Activated T-helper 1 cell treated with anti-CD3 and anti-CD28 coated beads, Interleukin-12 subunit alpha, Interleukin-12 subunit beta, Interleukin-2, Interleukin-4 antibody, amounts not matched to agents 30 ng/mL and 10 ng/mL and 1 ng/mL, durations not matched to agents 14 hours and 24 hours and 36 hours (primary cell): ENCODE measurements at regions not wholly inside any gene's neighbourhood (a gene's known extent, or its start where the extent isn't known, plus 50 kb on each side); places are given as distances from the start of the nearest gene placed in this dataset.

Experiments
- DNase-seq: peaks from one replicate; pipeline ENCODE4 v3.0.0; 2021; ENCODE audit warnings: low spot score
- H3K27ac Mint-ChIP-seq: one replicate; pipeline ENCODE4 v1.8.0; 2021; ENCODE audit warnings: mild to moderate bottlenecking, mixed read lengths
- H3K27me3 Mint-ChIP-seq: one replicate; pipeline ENCODE4 v1.8.0; 2022; ENCODE audit warnings: mild to moderate bottlenecking, moderate library complexity, mixed read lengths; ENCODE audit not compliant: insufficient read depth
- H3K36me3 Mint-ChIP-seq: one replicate; pipeline ENCODE4 v1.8.0; 2021; ENCODE audit warnings: low read depth, mixed read lengths
- H3K4me1 Mint-ChIP-seq: one replicate; pipeline ENCODE4 v1.8.0; 2021; ENCODE audit warnings: low read depth, mixed read lengths
- H3K4me3 Mint-ChIP-seq: one replicate; pipeline ENCODE4 v1.8.0; 2021; ENCODE audit warnings: mild to moderate bottlenecking, moderate library complexity, mixed read lengths
- H3K9me3 Mint-ChIP-seq: one replicate; pipeline ENCODE4 v1.8.0; 2021; ENCODE audit warnings: mixed read lengths
- intact Hi-C: fragments of 100-400 bp; cut with micrococcal nuclease; formaldehyde crosslinking; loops from one replicate; pipeline ENCODE4 v1.15.1; 2024

DNA sequence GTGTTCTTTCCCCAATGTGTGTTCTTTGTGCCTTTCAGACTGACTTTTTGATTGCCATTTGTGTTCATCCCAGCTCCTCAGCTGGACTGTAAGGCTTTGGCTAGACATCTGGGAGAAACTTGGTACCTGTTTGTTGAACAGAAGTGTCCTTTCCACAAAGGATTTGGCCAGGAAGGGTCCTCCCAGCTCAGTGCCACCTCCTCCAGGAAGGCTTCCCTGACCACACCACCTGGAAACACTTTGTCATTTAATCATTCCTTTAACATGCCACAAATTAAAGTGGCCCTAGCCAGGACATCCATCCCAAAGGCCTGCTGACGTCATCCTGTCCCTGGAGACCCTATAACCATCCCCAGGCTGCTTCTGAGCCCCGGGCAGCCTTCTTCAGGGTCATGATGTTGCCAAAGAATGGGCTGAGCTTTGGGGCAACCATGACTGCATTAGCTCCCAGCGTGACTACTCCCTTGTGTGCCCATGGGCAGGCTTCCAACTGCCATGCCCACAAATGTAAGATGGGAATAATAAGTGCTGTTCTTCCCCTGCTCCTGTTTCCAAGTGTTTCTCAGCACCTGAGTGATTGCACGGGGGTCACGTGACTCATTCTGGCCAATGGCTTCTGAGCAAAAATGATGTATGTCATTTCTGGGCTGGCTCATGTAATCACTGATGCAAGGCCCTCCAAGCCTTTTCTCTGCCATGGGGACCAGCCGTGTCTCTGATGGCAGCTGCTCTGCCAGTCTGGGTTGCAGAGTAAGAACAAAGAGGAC is 112.5 kb upstream of the SMAD3 start:
- Mint-ChIP-seq H3K27me3 (peaks cover 3% of the 10 kb centered on the region), H3K9me3 (no peaks in the 10 kb centered on the region), H3K36me3 (no peaks in the 10 kb centered on the region), H3K4me1 (peaks cover 21% of the 10 kb centered on the region), H3K4me3 (no peak overlapping the region), H3K27ac (no peak overlapping the region)
- DNase-seq = no peak
- intact Hi-C loops = no loop called here

DNA sequence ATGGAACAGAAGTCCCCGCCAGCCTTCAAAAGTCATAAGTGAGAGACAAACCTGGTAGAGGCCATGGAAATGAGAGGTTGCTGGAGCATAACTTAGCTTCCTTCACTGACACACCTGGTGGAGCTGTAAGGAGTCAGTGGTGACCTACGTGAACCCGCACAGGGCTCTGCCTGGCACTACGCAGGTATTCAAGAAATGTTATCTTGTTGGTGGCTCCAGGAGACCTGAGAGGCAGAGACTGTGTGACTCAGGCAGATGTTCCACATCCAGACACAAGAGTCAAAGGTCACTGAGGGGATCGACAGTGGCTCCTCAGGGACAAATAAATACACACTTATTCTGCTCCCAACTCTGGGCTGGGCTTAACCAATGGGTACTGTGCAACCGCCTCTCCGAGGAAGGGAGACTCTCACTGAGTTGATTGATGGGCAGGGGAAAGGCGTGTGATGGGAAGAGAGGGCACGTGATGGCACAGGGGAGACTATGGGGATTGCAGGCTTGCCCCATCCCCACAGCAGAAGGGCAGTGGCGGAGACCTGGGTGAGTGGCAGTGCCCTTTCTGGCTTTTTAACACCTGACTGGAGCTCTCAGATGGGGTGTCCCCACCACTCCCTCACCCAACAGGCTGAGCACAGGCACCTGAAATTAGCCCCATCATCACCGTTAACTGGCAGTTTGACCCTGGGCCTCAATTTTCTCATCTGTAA is 111.7 kb upstream of the SMAD3 start:
- no peaks in the 10 kb centered on the region for H3K36me3 Mint-ChIP-seq
- no peak overlapping the region for H3K27ac Mint-ChIP-seq
- intact Hi-C loops = no loop called here

DNA sequence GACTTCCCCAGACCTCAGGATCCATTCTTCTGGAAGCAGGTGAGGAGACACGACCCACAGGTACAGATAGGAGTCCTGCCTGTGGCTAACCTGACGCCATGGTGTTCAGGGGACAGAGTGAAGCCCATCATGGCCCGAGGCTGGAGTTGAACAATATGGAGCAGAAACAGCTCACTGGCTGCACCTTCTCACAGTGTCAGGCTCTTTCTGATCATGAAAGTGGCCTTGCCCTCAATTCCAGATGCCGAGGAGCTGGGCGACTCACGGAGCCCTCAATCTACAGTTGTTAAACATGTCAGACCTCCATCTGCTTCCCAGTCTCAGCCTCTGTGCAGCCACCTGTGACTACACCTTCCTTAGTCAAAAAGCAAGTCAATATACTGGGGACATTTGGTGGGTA is 110.8 kb upstream of the SMAD3 start:
- peaks cover 3% of the 10 kb centered on the region for H3K27me3 Mint-ChIP-seq
- no peak overlapping the region for H3K4me3 Mint-ChIP-seq
- DNase-seq = no peak
- H3K36me3 Mint-ChIP-seq = no peaks in the 10 kb centered on the region
- no peak overlapping the region for H3K27ac Mint-ChIP-seq
- H3K9me3 Mint-ChIP-seq = no peaks in the 10 kb centered on the region
- intact Hi-C loops = no loop called here
- H3K4me1 Mint-ChIP-seq = peaks cover 15% of the 10 kb centered on the region

More for the DNA sequence above, 111.7 kb upstream of the SMAD3 start:
- no peak for DNase-seq
- no peaks in the 10 kb centered on the region for H3K9me3 Mint-ChIP-seq
- peaks cover 15% of the 10 kb centered on the region for H3K4me1 Mint-ChIP-seq
- H3K4me3 Mint-ChIP-seq = no peak overlapping the region
- H3K27me3 Mint-ChIP-seq = peaks cover 3% of the 10 kb centered on the region

- DNase-seq = no peak
- intact Hi-C loops = no loop called here
- peaks cover 6% of the 10 kb centered on the region for H3K27me3 Mint-ChIP-seq
- H3K9me3 Mint-ChIP-seq = no peaks in the 10 kb centered on the region
- H3K4me1 Mint-ChIP-seq = peaks cover 17% of the 10 kb centered on the region
- no peak overlapping the region for H3K4me3 Mint-ChIP-seq
- no peak overlapping the region for H3K27ac Mint-ChIP-seq
- H3K36me3 Mint-ChIP-seq = no peaks in the 10 kb centered on the region
Measured at GRCh38 chr15:66955001-66955516, 110.3 kb upstream of the SMAD3 start.

- peaks cover 17% of the 10 kb centered on the region for H3K4me1 Mint-ChIP-seq
- no peaks in the 10 kb centered on the region for H3K36me3 Mint-ChIP-seq
- no peak for DNase-seq
- H3K4me3 Mint-ChIP-seq = no peak overlapping the region
- H3K27me3 Mint-ChIP-seq = peaks cover 6% of the 10 kb centered on the region
- no peak overlapping the region for H3K27ac Mint-ChIP-seq
- H3K9me3 Mint-ChIP-seq = no peaks in the 10 kb centered on the region
- intact Hi-C loops = no loop called here
Measured at GRCh38 chr15:66955871-66956585, 109.4 kb upstream of the SMAD3 start.

- intact Hi-C loops = no loop called here
- Mint-ChIP-seq H3K27me3 (peaks cover 6% of the 10 kb centered on the region), H3K27ac (no peak overlapping the region), H3K4me1 (peaks cover 17% of the 10 kb centered on the region), H3K4me3 (no peak overlapping the region), H3K36me3 (no peaks in the 10 kb centered on the region), H3K9me3 (no peaks in the 10 kb centered on the region)
- no peak for DNase-seq
Measured at GRCh38 chr15:66956672-66957430, 108.6 kb upstream of the SMAD3 start.

DNA sequence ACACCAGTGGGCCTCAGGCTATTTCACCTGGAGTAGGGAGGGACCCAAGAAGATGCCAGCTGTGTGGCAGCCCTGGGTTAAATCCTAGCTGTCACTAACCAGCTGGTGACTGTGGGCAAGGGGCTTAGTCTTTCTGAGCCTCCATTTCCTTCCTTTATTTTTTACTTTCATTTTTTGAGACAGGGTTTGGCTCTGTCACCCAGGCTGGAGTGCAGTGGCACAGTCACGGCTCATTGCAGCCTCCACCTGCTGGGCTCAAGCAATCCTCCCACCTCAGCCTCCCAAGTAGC is 108.0 kb upstream of the SMAD3 start:
- no peak overlapping the region for H3K4me3 Mint-ChIP-seq
- H3K9me3 Mint-ChIP-seq = no peaks in the 10 kb centered on the region
- H3K4me1 Mint-ChIP-seq = peaks cover 17% of the 10 kb centered on the region
- peaks cover 9% of the 10 kb centered on the region for H3K27me3 Mint-ChIP-seq
- no peaks in the 10 kb centered on the region for H3K36me3 Mint-ChIP-seq
- H3K27ac Mint-ChIP-seq = no peak overlapping the region
- DNase-seq = no peak
- intact Hi-C loops = no loop called here

DNA sequence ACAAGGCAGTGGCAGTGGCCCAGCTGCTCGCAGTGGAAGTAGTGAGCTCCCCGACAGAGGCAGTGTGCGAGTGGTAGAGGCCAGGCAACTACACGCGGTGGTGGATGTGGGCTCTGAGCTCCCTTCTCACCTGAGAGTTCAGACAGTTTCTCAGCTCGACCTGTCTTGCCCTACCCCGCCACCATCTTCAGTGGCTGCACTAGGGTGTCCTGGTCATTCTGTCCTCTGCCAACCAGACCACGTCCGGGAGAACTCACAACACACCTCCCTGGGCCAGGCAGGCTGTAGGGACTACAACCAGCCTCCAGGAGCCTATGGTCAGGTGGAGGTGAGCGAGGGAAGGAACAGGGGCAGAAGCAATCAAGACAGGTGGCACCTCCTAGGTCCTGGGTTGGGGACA is 106.3 kb upstream of the SMAD3 start:
- Mint-ChIP-seq H3K4me1 (peaks cover 17% of the 10 kb centered on the region), H3K36me3 (no peaks in the 10 kb centered on the region), H3K27ac (no peak overlapping the region), H3K9me3 (no peaks in the 10 kb centered on the region), H3K27me3 (peaks cover 7% of the 10 kb centered on the region), H3K4me3 (no peak overlapping the region)
- intact Hi-C loops = no loop called here
- no peak for DNase-seq

DNA sequence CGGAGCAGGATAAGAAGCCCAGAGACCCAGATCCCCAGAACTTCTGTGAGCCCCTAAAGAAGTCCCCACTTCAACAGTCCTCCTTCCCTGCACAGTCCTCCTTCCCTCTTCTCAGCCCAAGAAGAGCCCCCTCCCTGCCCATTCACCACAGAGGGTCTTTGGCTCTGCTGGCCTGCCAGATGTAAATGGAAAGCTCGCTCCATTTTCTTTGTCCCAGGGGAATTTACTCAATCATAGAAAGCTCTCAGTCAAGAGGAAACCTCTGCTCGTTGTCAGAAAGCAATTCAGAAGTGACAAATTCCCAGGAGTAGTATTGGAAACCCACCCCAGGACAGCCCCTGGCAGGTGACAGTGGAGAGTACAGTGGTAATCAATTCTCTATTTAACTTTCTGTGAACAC is 105.5 kb upstream of the SMAD3 start:
- Mint-ChIP-seq H3K9me3 (no peaks in the 10 kb centered on the region), H3K36me3 (no peaks in the 10 kb centered on the region), H3K4me3 (no peak overlapping the region), H3K4me1 (peaks cover 17% of the 10 kb centered on the region), H3K27ac (no peak overlapping the region), H3K27me3 (peaks cover 7% of the 10 kb centered on the region)
- intact Hi-C loops = no loop called here
- no peak for DNase-seq

GRCh38 chr15:66960519-66960918 is 104.9 kb upstream of the SMAD3 start:
- H3K27me3 Mint-ChIP-seq = peaks cover 7% of the 10 kb centered on the region
- H3K4me3 Mint-ChIP-seq = no peak overlapping the region
- intact Hi-C loops = no loop called here

DNA sequence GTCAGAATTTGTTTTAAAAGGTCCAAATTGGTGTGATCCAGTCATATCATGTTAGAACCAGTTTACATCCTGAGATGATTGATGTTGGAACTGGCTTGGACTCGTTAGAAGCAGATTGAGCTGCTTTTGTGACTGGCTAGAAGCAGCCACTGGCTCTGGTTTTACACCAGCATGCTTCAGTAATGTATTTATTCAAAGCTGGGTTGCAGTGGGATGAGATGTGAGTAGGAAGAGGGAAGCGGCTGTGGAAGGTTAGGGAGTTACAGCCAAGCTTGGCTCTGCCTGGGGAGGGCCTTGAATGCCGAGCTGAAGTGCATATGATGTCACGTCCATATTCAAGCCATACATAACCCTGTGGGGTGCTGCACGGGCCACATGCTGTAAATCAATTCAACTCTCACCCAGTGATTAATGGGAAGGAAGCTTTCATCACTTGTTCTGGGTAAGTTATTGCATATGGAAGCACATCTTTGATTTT is 104.0 kb upstream of the SMAD3 start:
- no peaks in the 10 kb centered on the region for H3K36me3 Mint-ChIP-seq
- no peak overlapping the region for H3K4me3 Mint-ChIP-seq
- H3K4me1 Mint-ChIP-seq = peaks cover 15% of the 10 kb centered on the region
- intact Hi-C loops = no loop called here
- DNase-seq = no peak
- H3K9me3 Mint-ChIP-seq = no peaks in the 10 kb centered on the region
- H3K27me3 Mint-ChIP-seq = peaks cover 9% of the 10 kb centered on the region
- no peak overlapping the region for H3K27ac Mint-ChIP-seq

More at GRCh38 chr15:66960519-66960918, 104.9 kb upstream of the SMAD3 start:
- Mint-ChIP-seq H3K9me3 (no peaks in the 10 kb centered on the region), H3K36me3 (no peaks in the 10 kb centered on the region), H3K4me1 (peaks cover 17% of the 10 kb centered on the region), H3K27ac (no peak overlapping the region)
- no peak for DNase-seq

GRCh38 chr15:66961901-66962300 is 103.5 kb upstream of the SMAD3 start:
- Mint-ChIP-seq H3K4me3 (no peak overlapping the region), H3K9me3 (no peaks in the 10 kb centered on the region)

More at GRCh38 chr15:66961901-66962300, 103.5 kb upstream of the SMAD3 start:
- intact Hi-C loops = no loop called here
- DNase-seq = no peak
- Mint-ChIP-seq H3K36me3 (no peaks in the 10 kb centered on the region), H3K4me1 (peaks cover 11% of the 10 kb centered on the region), H3K27ac (no peak overlapping the region), H3K27me3 (peaks cover 10% of the 10 kb centered on the region)
